Endodermal cell (in vitro differentiated cells): ENCODE measurements at regions not wholly inside any gene's neighbourhood (a gene's known extent, or its start where the extent isn't known, plus 50 kb on each side); places are given as distances from the start of the nearest gene placed in this dataset.

ENCODE experiments used
- DNase-seq: peaks from one replicate; pipeline ENCODE4 v3.0.0-alpha.2; 2017
- H3K27ac ChIP-seq: 2 replicates; pipeline ENCODE4 v1.5.1; 2013; ENCODE audit warnings: mild to moderate bottlenecking, low read depth, low read length, moderate library complexity
- H3K27me3 ChIP-seq: 2 replicates; pipeline ENCODE4 v1.6.1; 2013; ENCODE audit warnings: mild to moderate bottlenecking, low read length, moderate library complexity; ENCODE audit not compliant: insufficient read depth, control insufficient read depth, poor library complexity, severe bottlenecking
- H3K36me3 ChIP-seq: 2 replicates; pipeline ENCODE4 v1.7.0; 2013; ENCODE audit warnings: mild to moderate bottlenecking, low read length, moderate library complexity; ENCODE audit not compliant: control insufficient read depth, insufficient read depth
- H3K4me1 ChIP-seq: one replicate; pipeline ENCODE4 v1.7.0; 2013; ENCODE audit warnings: low read length; ENCODE audit not compliant: control insufficient read depth, insufficient read depth
- H3K4me3 ChIP-seq: 2 replicates; pipeline ENCODE4 v1.5.1; 2013; ENCODE audit warnings: mild to moderate bottlenecking, low read length, moderate library complexity
- H3K9ac ChIP-seq: 2 replicates; pipeline ENCODE4 v1.6.1; 2013; ENCODE audit warnings: mild to moderate bottlenecking, low read length, moderate library complexity; ENCODE audit not compliant: poor library complexity, severe bottlenecking; ENCODE audit errors: extremely low read depth
- H3K9me3 ChIP-seq: 2 replicates; pipeline ENCODE4 v1.6.1; 2013; ENCODE audit warnings: mild to moderate bottlenecking, low read length, moderate library complexity; ENCODE audit not compliant: control insufficient read depth
- H3K27ac Mint-ChIP-seq: 2 replicates; pipeline ENCODE4 v1.8.0; 2020; ENCODE audit warnings: mixed read lengths
- H3K27me3 Mint-ChIP-seq: 2 replicates; pipeline ENCODE4 v1.8.0; 2021; ENCODE audit warnings: mild to moderate bottlenecking, mixed read lengths; ENCODE audit not compliant: insufficient read depth
- H3K36me3 Mint-ChIP-seq: 2 replicates; pipeline ENCODE4 v1.8.0; 2020; ENCODE audit warnings: low read depth, mixed read lengths
- H3K4me1 Mint-ChIP-seq: 2 replicates; pipeline ENCODE4 v1.8.0; 2020; ENCODE audit warnings: mixed read lengths
- H3K4me3 Mint-ChIP-seq: 2 replicates; pipeline ENCODE4 v1.8.0; 2020; ENCODE audit warnings: mild to moderate bottlenecking, moderate library complexity, mixed read lengths
- H3K9me3 Mint-ChIP-seq: 2 replicates; pipeline ENCODE4 v1.8.0; 2020; ENCODE audit warnings: mild to moderate bottlenecking, mixed read lengths
- WGBS, 2 experiments: methylation state at CpG; one replicate each; pipeline versions ENCODE4 v1.1.5 to v1.1.7; 2013; ENCODE audit warnings: missing lambda C conversion rate in 2 of 2, mixed read lengths in 1 of 2; ENCODE audit not compliant: insufficient coverage in 1 of 2, insufficient read length in 1 of 2; 5-methylcytosine and 5-hydroxymethylcytosine counted together
- TF ChIP-seq, protein P1 (sequence below): fragments of 200-600 bp; sonication (generic); conservative IDR thresholded peaks from 2 replicates; pipeline ENCODE4 v1.5.0; 2021; ENCODE audit warnings: antibody characterized with exemption, mild to moderate bottlenecking

DNA sequence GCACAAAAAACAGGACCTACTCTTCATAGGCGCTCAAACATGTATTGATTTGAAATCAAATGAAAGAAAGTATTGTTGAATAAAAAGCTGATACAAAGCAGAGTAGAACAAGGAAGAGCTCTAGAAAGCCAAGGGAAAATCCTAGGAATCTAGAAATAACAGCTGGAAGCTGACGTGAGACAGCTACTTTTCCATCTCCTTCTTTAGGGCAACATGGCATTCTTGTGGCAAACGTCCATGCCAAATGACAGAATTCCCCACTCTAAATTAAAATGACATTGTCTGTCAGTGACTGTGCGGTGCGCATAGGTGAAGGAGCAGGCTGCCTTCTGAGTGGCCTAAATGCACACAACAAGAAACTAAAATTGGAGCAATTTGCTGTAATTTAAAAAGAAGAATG is 557.4 kb downstream of the SOX11 start:
- Histone ChIP-seq H3K36me3 (no peaks in the 10 kb centered on the region), H3K4me1 (no peaks in the 10 kb centered on the region), H3K9ac (no peak overlapping the region), H3K27me3 (no peaks in the 10 kb centered on the region), H3K9me3 (no peaks in the 10 kb centered on the region), H3K27ac (no peak overlapping the region), H3K4me3 (no peak overlapping the region)
- DNase-seq = no peak
- no peaks in the 10 kb centered on the region for H3K4me1 Mint-ChIP-seq
- no peaks in the 10 kb centered on the region for H3K27me3 Mint-ChIP-seq
- 87 to 100% methylated on average over 3 to 5 of the region's 5 CpGs for WGBS, 2 experiments
- H3K4me3 Mint-ChIP-seq = no peak overlapping the region
- H3K9me3 Mint-ChIP-seq = peaks cover 2% of the 10 kb centered on the region
- no peak overlapping the region for H3K27ac Mint-ChIP-seq
- TF ChIP-seq, protein P1, sequence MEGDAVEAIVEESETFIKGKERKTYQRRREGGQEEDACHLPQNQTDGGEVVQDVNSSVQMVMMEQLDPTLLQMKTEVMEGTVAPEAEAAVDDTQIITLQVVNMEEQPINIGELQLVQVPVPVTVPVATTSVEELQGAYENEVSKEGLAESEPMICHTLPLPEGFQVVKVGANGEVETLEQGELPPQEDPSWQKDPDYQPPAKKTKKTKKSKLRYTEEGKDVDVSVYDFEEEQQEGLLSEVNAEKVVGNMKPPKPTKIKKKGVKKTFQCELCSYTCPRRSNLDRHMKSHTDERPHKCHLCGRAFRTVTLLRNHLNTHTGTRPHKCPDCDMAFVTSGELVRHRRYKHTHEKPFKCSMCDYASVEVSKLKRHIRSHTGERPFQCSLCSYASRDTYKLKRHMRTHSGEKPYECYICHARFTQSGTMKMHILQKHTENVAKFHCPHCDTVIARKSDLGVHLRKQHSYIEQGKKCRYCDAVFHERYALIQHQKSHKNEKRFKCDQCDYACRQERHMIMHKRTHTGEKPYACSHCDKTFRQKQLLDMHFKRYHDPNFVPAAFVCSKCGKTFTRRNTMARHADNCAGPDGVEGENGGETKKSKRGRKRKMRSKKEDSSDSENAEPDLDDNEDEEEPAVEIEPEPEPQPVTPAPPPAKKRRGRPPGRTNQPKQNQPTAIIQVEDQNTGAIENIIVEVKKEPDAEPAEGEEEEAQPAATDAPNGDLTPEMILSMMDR = no peak
- no peaks in the 10 kb centered on the region for H3K36me3 Mint-ChIP-seq

DNA sequence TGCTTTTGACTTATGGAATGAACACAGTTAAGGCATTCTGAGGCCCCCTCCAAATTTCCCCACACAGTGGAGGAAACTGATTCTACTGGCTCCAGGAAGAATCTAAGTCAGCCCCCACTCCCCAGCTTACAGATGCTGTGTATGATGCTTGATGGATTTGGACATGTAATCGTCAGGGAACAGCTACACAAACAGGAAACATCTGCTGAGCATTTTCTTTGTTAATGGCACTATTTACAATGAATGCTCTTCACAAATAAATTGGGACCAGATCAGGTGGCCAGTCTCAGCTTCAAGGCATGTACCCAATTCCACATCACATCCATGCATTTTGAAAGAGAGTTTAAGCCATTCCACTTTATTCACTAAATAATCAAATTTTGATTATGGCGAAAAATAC is 562.3 kb downstream of the SOX11 start:
- H3K4me1 ChIP-seq = no peaks in the 10 kb centered on the region
- no peak overlapping the region for H3K9ac ChIP-seq
- H3K36me3 ChIP-seq = no peaks in the 10 kb centered on the region
- Mint-ChIP-seq H3K27me3 (no peaks in the 10 kb centered on the region), H3K36me3 (no peaks in the 10 kb centered on the region), H3K9me3 (no peaks in the 10 kb centered on the region), H3K4me3 (no peak overlapping the region), H3K27ac (no peak overlapping the region), H3K4me1 (no peaks in the 10 kb centered on the region)
- no peaks in the 10 kb centered on the region for H3K27me3 ChIP-seq
- WGBS, 2 experiments = 44% methylated on average over 2 of the region's 2 CpGs; no CpG with 5 or more reads in 1 of the 2 experiments
- no peak for DNase-seq
- TF ChIP-seq, protein P1 = no peak
- H3K4me3 ChIP-seq = no peak overlapping the region
- H3K27ac ChIP-seq = no peak overlapping the region
- no peaks in the 10 kb centered on the region for H3K9me3 ChIP-seq

DNA sequence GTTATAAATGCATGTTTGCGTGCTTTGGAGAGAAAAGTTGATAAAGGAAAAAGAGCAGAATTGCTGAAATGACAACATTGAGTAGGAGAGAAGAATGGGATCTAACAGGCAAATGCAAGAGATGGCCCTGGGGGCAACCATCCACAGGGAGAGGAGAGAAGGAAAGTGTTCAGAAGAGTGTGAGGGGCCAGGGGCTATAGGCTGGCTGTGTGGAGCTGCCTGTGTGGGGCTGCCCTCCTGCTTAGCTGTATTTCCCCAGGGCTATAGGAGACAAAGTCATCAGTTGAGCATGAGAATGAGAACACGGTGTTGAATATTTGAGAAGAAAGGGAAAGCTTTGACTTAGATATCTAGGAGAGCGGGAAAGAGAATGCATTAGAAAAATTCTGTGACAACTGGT is 572.0 kb downstream of the SOX11 start:
- Mint-ChIP-seq H3K4me1 (no peaks in the 10 kb centered on the region), H3K27ac (no peak overlapping the region), H3K27me3 (no peaks in the 10 kb centered on the region), H3K9me3 (peaks cover 5% of the 10 kb centered on the region), H3K4me3 (no peak overlapping the region), H3K36me3 (no peaks in the 10 kb centered on the region)
- H3K4me3 ChIP-seq = no peak overlapping the region
- DNase-seq = no peak
- H3K9ac ChIP-seq = no peak overlapping the region
- H3K27ac ChIP-seq = no peak overlapping the region
- TF ChIP-seq, protein P1 = no peak
- no peaks in the 10 kb centered on the region for H3K9me3 ChIP-seq
- no peaks in the 10 kb centered on the region for H3K27me3 ChIP-seq
- no peaks in the 10 kb centered on the region for H3K4me1 ChIP-seq
- no peaks in the 10 kb centered on the region for H3K36me3 ChIP-seq
- 90 to 93% methylated on average over 3 of the region's 3 CpGs for WGBS, 2 experiments
